ENCODE measurements at regions not wholly inside any gene's neighbourhood (a gene's known extent, or its start where the extent isn't known, plus 50 kb on each side); places are given as distances from the start of the nearest gene placed in this dataset.

- TF ChIP-seq POLR2AphosphoS5 (IDR thresholded peaks at IDR 0.05; ENCODE audit: low read depth, low read length) (no peak), CTCF (IDR thresholded peaks at IDR 0.05) (no peak), REST (IDR thresholded peaks at IDR 0.05; ENCODE audit: insufficient read depth in 1 of 2, low read depth in 2 of 2, low read length in 1 of 2) (no peak), TCF7L2 (IDR thresholded peaks at IDR 0.05; ENCODE audit: low read depth, low read length) (no peak), SIN3A (IDR thresholded peaks at IDR 0.05; ENCODE audit: borderline replicate concordance, insufficient read depth, low read depth, low read length) (no peak)
These were observed 1674.3 kb upstream of the RAG2 start for GRCh38 chr11:38272376-38272775.

Data from Panc1 (cell line).